WERI-Rb-1 (cell line): ENCODE measurements at regions not wholly inside any gene's neighbourhood (a gene's known extent, or its start where the extent isn't known, plus 50 kb on each side); places are given as distances from the start of the nearest gene placed in this dataset.

Experiments
- DNase-seq: peaks from one replicate; pipeline ENCODE4 v3.0.0-alpha.2; 2020
- H3K27ac ChIP-seq: fragments of 250-450 bp; sonication (Bioruptor Pico); 2 replicates; pipeline ENCODE4 v1.5.1; 2020; ENCODE audit warnings: mild to moderate bottlenecking, moderate library complexity
- H3K27me3 ChIP-seq: fragments of 250-450 bp; sonication (Bioruptor Pico); 2 replicates; pipeline ENCODE4 v1.5.1; 2021; ENCODE audit warnings: mild to moderate bottlenecking, low read depth, moderate library complexity; ENCODE audit not compliant: insufficient read depth, severe bottlenecking
- H3K36me3 ChIP-seq: fragments of 250-450 bp; sonication (Bioruptor Pico); 2 replicates; pipeline ENCODE4 v1.5.1; 2020; ENCODE audit warnings: mild to moderate bottlenecking, moderate library complexity
- H3K4me3 ChIP-seq: 2 replicates; pipeline ENCODE4 v1.5.1; 2011; ENCODE audit warnings: low read depth, mild to moderate bottlenecking, control low read depth, low read length
- H3K9me3 ChIP-seq: fragments of 250-450 bp; sonication (Bioruptor Pico); 2 replicates; pipeline ENCODE4 v1.5.1; 2021; ENCODE audit warnings: mild to moderate bottlenecking, moderate library complexity; ENCODE audit not compliant: severe bottlenecking
- TF ChIP-seq, protein P1 (sequence below): IDR thresholded peaks from 2 replicates; pipeline ENCODE4 v1.5.1; 2011; ENCODE audit warnings: low read depth, mild to moderate bottlenecking, control low read depth, inconsistent platforms, low read length

DNA sequence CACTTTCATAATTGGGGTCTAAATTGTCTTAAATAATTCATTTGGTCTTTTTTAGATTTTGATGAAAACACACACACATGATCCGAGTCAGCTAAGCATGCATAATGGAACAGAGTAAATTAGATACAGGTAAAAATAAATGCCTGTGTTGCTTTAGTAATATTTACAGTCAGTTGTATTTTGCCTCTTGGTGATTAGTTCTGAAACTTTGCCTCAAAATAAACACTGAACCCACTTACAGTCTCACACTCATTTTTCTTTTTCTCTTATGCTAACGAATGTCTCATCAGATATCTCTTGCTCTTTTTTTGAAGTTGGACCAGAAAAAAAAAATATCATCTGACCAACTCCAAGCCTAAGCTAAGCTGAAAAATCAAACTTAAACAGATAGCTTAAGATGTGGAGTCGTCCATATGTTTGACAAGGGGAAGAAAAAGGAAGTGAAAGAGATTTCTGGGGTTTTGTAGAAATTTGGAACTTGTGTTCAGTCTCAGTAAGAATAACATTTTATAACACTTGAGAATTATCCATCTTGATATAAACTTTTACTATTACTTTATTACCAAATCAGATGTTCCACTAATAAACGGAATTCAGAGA, 592.5 kb downstream of the RPL10L start:
- no peak for DNase-seq
- no peaks in the 10 kb centered on the region for H3K36me3 ChIP-seq
- no peak overlapping the region for H3K4me3 ChIP-seq
- no peaks in the 10 kb centered on the region for H3K9me3 ChIP-seq
- no peak overlapping the region for H3K27ac ChIP-seq
- TF ChIP-seq, protein P1, sequence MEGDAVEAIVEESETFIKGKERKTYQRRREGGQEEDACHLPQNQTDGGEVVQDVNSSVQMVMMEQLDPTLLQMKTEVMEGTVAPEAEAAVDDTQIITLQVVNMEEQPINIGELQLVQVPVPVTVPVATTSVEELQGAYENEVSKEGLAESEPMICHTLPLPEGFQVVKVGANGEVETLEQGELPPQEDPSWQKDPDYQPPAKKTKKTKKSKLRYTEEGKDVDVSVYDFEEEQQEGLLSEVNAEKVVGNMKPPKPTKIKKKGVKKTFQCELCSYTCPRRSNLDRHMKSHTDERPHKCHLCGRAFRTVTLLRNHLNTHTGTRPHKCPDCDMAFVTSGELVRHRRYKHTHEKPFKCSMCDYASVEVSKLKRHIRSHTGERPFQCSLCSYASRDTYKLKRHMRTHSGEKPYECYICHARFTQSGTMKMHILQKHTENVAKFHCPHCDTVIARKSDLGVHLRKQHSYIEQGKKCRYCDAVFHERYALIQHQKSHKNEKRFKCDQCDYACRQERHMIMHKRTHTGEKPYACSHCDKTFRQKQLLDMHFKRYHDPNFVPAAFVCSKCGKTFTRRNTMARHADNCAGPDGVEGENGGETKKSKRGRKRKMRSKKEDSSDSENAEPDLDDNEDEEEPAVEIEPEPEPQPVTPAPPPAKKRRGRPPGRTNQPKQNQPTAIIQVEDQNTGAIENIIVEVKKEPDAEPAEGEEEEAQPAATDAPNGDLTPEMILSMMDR = no peak
- no peaks in the 10 kb centered on the region for H3K27me3 ChIP-seq

DNA sequence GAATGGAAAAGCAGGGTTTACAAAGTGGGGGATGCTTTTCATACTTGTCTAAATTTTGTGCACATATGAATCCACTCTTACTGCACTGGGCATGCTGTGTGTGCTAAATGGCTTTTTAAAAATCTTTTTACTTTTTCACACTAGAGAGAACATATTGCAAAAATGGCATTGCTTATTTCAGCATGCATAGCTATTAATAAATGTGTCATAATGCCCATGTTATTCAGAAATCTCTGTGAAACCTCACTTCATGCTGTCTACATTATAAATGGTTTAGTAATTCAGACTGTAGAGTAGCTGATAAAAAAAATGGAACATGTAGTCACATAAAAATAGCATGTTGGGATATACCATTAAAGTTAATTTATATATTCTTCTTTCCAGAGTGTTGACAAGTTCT, 593.8 kb downstream of the RPL10L start:
- no peak overlapping the region for H3K4me3 ChIP-seq
- no peak for DNase-seq
- TF ChIP-seq, protein P1 = no peak
- H3K36me3 ChIP-seq = no peaks in the 10 kb centered on the region
- no peaks in the 10 kb centered on the region for H3K9me3 ChIP-seq
- H3K27ac ChIP-seq = no peak overlapping the region
- H3K27me3 ChIP-seq = no peaks in the 10 kb centered on the region

DNA sequence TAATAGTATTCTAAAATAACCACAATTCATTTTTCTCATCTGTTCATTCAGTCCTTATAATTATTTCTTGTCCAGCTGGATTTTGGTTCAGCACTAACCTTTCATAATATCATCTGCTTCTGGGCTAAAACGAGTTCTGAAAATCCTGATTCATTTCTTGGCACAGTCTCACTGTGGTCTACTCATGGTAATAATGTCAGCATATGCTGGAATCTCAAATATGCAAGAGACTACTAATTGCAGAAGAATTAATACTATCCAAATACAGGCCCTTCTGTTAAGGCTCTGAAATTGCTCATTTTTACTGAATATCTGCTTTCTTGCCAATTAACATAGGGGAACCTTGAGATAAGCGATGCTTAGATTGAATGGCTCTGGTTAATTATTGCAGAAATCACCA, 597.1 kb downstream of the RPL10L start:
- no peak for DNase-seq
- Histone ChIP-seq H3K27ac (no peak overlapping the region), H3K27me3 (no peaks in the 10 kb centered on the region), H3K9me3 (no peaks in the 10 kb centered on the region), H3K36me3 (no peaks in the 10 kb centered on the region), H3K4me3 (no peak overlapping the region)
- TF ChIP-seq, protein P1 = no peak

DNA sequence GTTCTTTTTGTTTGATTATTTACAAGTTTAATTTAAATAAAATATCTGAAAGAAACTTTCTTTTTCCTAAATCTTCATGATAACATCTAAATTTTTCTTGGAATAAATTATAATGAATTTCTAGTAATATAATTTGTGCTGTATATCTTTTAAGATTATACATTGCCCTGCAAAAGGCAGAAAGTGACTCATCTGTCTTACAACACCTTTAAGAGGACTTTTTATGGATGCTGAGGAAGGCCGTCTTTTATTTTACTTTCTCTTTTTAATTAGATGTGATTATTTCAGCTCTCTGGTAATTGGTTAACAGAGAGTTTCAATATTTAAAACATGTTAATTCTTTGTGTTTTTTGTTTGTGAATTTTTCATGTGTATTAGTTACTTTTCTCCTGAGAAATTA, 598.4 kb downstream of the RPL10L start:
- H3K36me3 ChIP-seq = no peaks in the 10 kb centered on the region
- no peaks in the 10 kb centered on the region for H3K27me3 ChIP-seq
- no peak overlapping the region for H3K4me3 ChIP-seq
- H3K27ac ChIP-seq = no peak overlapping the region
- no peak for DNase-seq
- H3K9me3 ChIP-seq = no peaks in the 10 kb centered on the region
- TF ChIP-seq, protein P1 = no peak

DNA sequence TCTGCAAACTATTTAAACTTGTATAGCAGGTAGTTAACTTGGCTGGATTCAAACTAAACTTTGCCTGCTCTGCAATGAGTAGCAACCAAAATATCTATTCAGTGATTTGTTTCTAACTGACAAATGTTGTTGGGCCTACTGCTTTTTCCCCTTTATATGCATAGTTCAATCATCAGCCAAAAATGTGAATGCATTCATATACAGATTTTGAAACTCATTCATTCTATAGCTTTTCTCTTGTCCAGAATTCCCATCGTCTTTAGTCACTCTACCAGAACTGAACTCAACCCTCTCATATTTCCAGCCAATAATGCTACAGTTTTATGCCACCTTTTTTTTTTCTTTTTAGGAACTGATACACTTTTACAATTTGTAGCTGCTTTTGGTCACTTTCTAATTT, 599.8 kb downstream of the RPL10L start:
- TF ChIP-seq, protein P1 = no peak
- H3K36me3 ChIP-seq = no peaks in the 10 kb centered on the region
- H3K27ac ChIP-seq = no peak overlapping the region

DNA sequence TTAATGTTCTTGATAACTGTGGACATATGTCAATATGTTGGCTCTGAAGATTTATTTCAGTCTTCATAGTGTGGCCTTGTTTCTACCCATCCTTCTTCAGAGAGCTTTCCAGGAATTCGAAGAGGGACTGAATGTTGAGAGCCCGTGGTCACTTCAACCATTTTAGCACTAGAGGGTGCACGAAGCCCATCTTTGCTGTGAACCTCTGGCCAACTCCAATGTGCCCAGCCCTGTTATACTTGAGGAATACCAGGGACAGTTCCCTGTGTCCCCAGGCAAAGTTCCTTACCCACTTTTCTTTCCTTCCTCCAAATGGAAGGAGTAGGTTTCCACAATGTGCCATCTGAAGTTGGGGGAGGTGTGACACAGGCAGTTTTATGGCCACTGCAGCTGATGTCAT, 603.5 kb downstream of the RPL10L start:
- H3K36me3 ChIP-seq = no peaks in the 10 kb centered on the region
- peak; percentile 61 for DNase-seq
- TF ChIP-seq, protein P1 = peak; percentile 80
- no peaks in the 10 kb centered on the region for H3K9me3 ChIP-seq
- no peak overlapping the region for H3K27ac ChIP-seq
- no peak overlapping the region for H3K4me3 ChIP-seq
- no peaks in the 10 kb centered on the region for H3K27me3 ChIP-seq

More for the DNA sequence above, 599.8 kb downstream of the RPL10L start:
- DNase-seq = no peak
- no peaks in the 10 kb centered on the region for H3K27me3 ChIP-seq
- no peaks in the 10 kb centered on the region for H3K9me3 ChIP-seq
- no peak overlapping the region for H3K4me3 ChIP-seq
